ENCODE measurements at regions not wholly inside any gene's neighbourhood (a gene's known extent, or its start where the extent isn't known, plus 50 kb on each side); places are given as distances from the start of the nearest gene placed in this dataset.

DNA sequence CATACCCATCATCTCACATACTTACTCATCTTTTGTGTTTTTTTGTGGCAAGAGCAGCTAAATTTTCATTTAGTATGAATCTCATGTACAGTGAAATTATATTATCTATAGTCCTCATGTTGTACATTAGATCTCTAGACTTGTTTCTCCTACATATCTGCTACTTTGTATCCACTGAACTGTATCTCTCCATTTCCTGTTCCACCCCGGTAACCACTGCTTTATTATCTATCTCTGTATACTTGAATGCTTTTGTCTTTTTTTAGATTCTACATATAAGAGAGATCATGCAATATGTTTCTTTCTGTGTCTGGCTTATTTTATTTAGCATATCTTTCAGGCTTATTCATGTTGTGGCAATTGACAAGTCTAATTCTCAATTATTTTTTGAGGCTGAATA, 125.1 kb downstream of the ANKRD7 start:
- TF ChIP-seq, protein P1, sequence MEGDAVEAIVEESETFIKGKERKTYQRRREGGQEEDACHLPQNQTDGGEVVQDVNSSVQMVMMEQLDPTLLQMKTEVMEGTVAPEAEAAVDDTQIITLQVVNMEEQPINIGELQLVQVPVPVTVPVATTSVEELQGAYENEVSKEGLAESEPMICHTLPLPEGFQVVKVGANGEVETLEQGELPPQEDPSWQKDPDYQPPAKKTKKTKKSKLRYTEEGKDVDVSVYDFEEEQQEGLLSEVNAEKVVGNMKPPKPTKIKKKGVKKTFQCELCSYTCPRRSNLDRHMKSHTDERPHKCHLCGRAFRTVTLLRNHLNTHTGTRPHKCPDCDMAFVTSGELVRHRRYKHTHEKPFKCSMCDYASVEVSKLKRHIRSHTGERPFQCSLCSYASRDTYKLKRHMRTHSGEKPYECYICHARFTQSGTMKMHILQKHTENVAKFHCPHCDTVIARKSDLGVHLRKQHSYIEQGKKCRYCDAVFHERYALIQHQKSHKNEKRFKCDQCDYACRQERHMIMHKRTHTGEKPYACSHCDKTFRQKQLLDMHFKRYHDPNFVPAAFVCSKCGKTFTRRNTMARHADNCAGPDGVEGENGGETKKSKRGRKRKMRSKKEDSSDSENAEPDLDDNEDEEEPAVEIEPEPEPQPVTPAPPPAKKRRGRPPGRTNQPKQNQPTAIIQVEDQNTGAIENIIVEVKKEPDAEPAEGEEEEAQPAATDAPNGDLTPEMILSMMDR (IDR thresholded peaks at IDR 0.05; ENCODE audit: low read depth, low read length, missing control alignments): no peak
- no peak for DNase-seq (ENCODE audit: low read depth)
- H3K4me3 ChIP-seq (ENCODE audit: low read depth, low read length): no peak overlapping the region

GRCh38 chr7:118350260-118350659, 125.8 kb downstream of the ANKRD7 start:
- no peak for DNase-seq (ENCODE audit: low read depth)
- TF ChIP-seq, protein P1 (IDR thresholded peaks at IDR 0.05; ENCODE audit: low read depth, low read length, missing control alignments): no peak
- H3K4me3 ChIP-seq (ENCODE audit: low read depth, low read length): no peak overlapping the region

GRCh38 chr7:118352867-118353453, 128.5 kb downstream of the ANKRD7 start:
- TF ChIP-seq, protein P1 (IDR thresholded peaks at IDR 0.05; ENCODE audit: low read depth, low read length, missing control alignments): peak; percentile 12
- no peak for DNase-seq (ENCODE audit: low read depth)
- no peak overlapping the region for H3K4me3 ChIP-seq (ENCODE audit: low read depth, low read length)

- no peak overlapping the region for H3K4me3 ChIP-seq (ENCODE audit: low read depth, low read length)
- DNase-seq (ENCODE audit: low read depth): no peak
- TF ChIP-seq, protein P1 (IDR thresholded peaks at IDR 0.05; ENCODE audit: low read depth, low read length, missing control alignments): no peak
These were observed 141.9 kb downstream of the ANKRD7 start for GRCh38 chr7:118366363-118366762.

DNA sequence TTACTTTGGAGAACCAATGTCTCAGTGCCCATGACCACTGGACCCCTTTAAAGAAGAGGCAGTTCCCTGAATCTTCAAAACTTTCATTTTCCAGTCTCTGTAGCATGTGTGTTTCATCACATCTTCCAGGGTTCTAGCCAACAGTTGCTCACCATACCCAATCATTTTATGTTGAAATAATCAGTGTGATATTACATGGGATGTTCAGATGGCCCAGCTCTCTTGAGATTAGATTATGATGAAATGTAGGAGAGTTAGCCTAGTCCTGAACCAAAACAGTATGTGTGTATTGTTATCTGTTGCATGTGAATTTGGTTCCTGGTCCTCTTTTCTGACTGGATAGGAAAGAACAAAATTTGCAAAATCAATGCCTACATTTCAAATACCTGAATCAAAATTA, 144.5 kb downstream of the ANKRD7 start:
- no peak for DNase-seq (ENCODE audit: low read depth)

GRCh38 chr7:118369987-118370386, 145.5 kb downstream of the ANKRD7 start:
- H3K4me3 ChIP-seq (ENCODE audit: low read depth, low read length): no peak overlapping the region
- TF ChIP-seq, protein P1 (IDR thresholded peaks at IDR 0.05; ENCODE audit: low read depth, low read length, missing control alignments): no peak
- DNase-seq (ENCODE audit: low read depth): no peak

More for the DNA sequence above, 144.5 kb downstream of the ANKRD7 start:
- TF ChIP-seq, protein P1 (IDR thresholded peaks at IDR 0.05; ENCODE audit: low read depth, low read length, missing control alignments): no peak
- no peak overlapping the region for H3K4me3 ChIP-seq (ENCODE audit: low read depth, low read length)

GRCh38 chr7:118372530-118372929, 148.0 kb downstream of the ANKRD7 start:
- DNase-seq (ENCODE audit: low read depth): no peak

More at GRCh38 chr7:118372530-118372929, 148.0 kb downstream of the ANKRD7 start:
- TF ChIP-seq, protein P1 (IDR thresholded peaks at IDR 0.05; ENCODE audit: low read depth, low read length, missing control alignments): no peak
- H3K4me3 ChIP-seq (ENCODE audit: low read depth, low read length): no peak overlapping the region

Measured in GM12864 (cell line).